H1 (cell line): ENCODE measurements at regions not wholly inside any gene's neighbourhood (a gene's known extent, or its start where the extent isn't known, plus 50 kb on each side); places are given as distances from the start of the nearest gene placed in this dataset.

Experiments
- USF2 ChIP-seq: IDR thresholded peaks from 2 replicates; pipeline ENCODE4 v1.6.1; 2011; ENCODE audit warnings: low read length, improper control_type of control experiment

- TF ChIP-seq USF2 = no peak
Observed at GRCh38 chr13:40109351-40109844, 453.9 kb downstream of the COG6 start (continued).
